ENCODE measurements at regions not wholly inside any gene's neighbourhood (a gene's known extent, or its start where the extent isn't known, plus 50 kb on each side); places are given as distances from the start of the nearest gene placed in this dataset.

- TF ChIP-seq CTCF (IDR thresholded peaks at IDR 0.05) (no peak), POLR2A (IDR thresholded peaks at IDR 0.05) (no peak)
Observed at GRCh38 chr12:125996443-125996842, 931.2 kb downstream of the AACS start.
